Testis (tissue), 2 donors: ENCODE measurements at regions not wholly inside any gene's neighbourhood (a gene's known extent, or its start where the extent isn't known, plus 50 kb on each side); places are given as distances from the start of the nearest gene placed in this dataset.

Source experiments
- DNase-seq: peaks from one replicate; pipeline ENCODE4 v3.0.0-alpha.2; 2019
- H3K27ac ChIP-seq, 2 donors: fragments of 200-600 bp; sonication (generic); one replicate each; pipeline ENCODE4 v1.5.1; 2019
- H3K27me3 ChIP-seq: fragments of 200-600 bp; sonication (generic); one replicate; pipeline ENCODE4 v1.5.1; 2019
- H3K36me3 ChIP-seq: fragments of 200-600 bp; sonication (generic); one replicate; pipeline ENCODE4 v1.5.1; 2017; ENCODE audit warnings: low read depth; ENCODE audit errors: missing control alignments
- H3K4me1 ChIP-seq: fragments of 200-600 bp; sonication (generic); one replicate; pipeline ENCODE4 v1.5.1; 2019
- H3K4me3 ChIP-seq, 2 donors: fragments of 200-600 bp; sonication (generic); one replicate each; pipeline ENCODE4 v1.5.1; 2017 to 2019
- H3K9me3 ChIP-seq: fragments of 200-600 bp; sonication (generic); one replicate; pipeline ENCODE4 v1.5.1; 2017
- POLR2A ChIP-seq: fragments of 450-650 bp; IDR thresholded peaks from one replicate; pipeline ENCODE4 v1.6.1; 2017; ENCODE audit warnings: antibody characterized with exemption, mild to moderate bottlenecking, moderate library complexity
- WGBS, 2 donors: methylation state at CpG; one replicate each; pipeline ENCODE4 v1.1.5; 2018; 5-methylcytosine and 5-hydroxymethylcytosine counted together
- intact Hi-C: fragments of 100-400 bp; cut with DNase I; formaldehyde crosslinking; loops from one replicate; pipeline ENCODE4 v1.15.1; 2023; ENCODE audit warnings: low total_unique reads
- TF ChIP-seq, protein P1 (sequence below), 3 experiments: fragments of 450-650 bp in 2 of 3; fragments of 200-600 bp in 1 of 3; sonication (generic) in 1 of 3; IDR thresholded peaks; one replicate each; pipeline ENCODE4 v1.5.1; 2016 to 2019; ENCODE audit warnings: antibody characterized with exemption in 3 of 3, mild to moderate bottlenecking in 2 of 3, moderate library complexity in 1 of 3

DNA sequence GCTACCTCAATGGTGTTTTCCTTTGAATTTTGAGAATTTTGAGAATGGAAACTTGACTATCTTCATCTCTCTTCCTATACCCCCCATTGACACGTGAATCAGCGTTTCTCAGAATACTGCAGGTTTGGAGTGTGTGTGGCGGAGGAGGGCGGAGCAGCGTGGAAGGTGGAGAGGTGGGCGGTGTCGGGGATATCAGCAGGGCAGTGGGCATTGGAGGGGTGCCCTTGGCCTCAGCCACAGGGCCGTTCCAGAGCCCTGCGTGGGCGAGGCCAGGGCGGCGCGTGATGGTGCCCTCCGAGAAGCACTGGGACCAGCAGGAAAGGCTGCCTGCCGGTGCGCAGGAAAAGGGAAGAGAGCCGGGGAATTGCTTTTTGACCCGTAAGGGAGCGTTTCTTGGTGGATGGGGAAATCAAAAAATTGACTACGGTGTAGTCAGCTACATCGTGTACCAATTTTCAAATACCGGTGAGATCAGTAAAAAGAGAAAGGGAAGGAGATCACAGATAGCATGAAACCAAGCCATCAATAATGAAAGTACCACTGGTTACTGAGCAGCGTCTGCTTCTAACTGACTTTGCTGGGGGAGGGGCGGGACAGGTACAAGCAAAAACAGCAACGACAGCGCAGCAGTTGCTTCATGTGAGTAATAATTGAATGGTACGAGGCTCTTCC lies 82.7 kb upstream of the DUSP22 start:
- Histone ChIP-seq H3K27me3 (no peaks in the 10 kb centered on the region), H3K27ac (no peak overlapping the region)
- 57 to 73% methylated on average over 26 to 27 of the region's 27 CpGs for WGBS, 2 donors

DNA sequence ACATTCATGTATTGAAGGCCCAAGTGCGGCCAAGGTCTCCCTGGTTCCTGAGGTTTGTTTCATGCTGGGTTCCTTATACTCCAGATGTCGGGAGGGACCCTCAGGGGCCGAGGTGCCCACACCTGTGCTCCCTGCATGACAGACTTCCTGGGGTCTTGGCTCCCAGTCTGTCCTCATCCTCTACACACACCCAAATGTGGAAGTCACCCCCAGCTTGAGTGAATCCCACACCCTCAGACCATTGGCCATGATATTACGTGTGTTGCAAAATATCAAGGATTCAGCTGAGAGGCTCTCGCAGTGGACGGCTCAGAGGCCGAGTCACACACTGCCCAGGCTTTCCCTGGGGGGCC lies 82.2 kb upstream of the DUSP22 start:
- H3K27me3 ChIP-seq, result no peaks in the 10 kb centered on the region
- no peak overlapping the region for H3K27ac ChIP-seq
- H3K9me3 ChIP-seq, result no peaks in the 10 kb centered on the region
- intact Hi-C loops, result no loop called here
- TF ChIP-seq, protein P1, sequence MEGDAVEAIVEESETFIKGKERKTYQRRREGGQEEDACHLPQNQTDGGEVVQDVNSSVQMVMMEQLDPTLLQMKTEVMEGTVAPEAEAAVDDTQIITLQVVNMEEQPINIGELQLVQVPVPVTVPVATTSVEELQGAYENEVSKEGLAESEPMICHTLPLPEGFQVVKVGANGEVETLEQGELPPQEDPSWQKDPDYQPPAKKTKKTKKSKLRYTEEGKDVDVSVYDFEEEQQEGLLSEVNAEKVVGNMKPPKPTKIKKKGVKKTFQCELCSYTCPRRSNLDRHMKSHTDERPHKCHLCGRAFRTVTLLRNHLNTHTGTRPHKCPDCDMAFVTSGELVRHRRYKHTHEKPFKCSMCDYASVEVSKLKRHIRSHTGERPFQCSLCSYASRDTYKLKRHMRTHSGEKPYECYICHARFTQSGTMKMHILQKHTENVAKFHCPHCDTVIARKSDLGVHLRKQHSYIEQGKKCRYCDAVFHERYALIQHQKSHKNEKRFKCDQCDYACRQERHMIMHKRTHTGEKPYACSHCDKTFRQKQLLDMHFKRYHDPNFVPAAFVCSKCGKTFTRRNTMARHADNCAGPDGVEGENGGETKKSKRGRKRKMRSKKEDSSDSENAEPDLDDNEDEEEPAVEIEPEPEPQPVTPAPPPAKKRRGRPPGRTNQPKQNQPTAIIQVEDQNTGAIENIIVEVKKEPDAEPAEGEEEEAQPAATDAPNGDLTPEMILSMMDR (IDR thresholded peaks at IDR 0.05), result no peak
- TF ChIP-seq POLR2A, result no peak
- no peaks in the 10 kb centered on the region for H3K4me1 ChIP-seq
- no peak for DNase-seq
- no peaks in the 10 kb centered on the region for H3K36me3 ChIP-seq
- 62 to 90% methylated on average over 4 to 7 of the region's 7 CpGs for WGBS, 2 donors
- peak overlapping the region in 1 of 2 donors; percentile 17 for H3K4me3 ChIP-seq

More for the DNA sequence above, 82.7 kb upstream of the DUSP22 start:
- H3K36me3 ChIP-seq, result no peaks in the 10 kb centered on the region
- no peaks in the 10 kb centered on the region for H3K4me1 ChIP-seq
- TF ChIP-seq, protein P1 (IDR thresholded peaks at IDR 0.05), result no peak
- intact Hi-C loops, result no loop called here
- no peak for DNase-seq
- peak overlapping the region in 1 of 2 donors; percentile 17 for H3K4me3 ChIP-seq
- H3K9me3 ChIP-seq, result no peaks in the 10 kb centered on the region

DNA sequence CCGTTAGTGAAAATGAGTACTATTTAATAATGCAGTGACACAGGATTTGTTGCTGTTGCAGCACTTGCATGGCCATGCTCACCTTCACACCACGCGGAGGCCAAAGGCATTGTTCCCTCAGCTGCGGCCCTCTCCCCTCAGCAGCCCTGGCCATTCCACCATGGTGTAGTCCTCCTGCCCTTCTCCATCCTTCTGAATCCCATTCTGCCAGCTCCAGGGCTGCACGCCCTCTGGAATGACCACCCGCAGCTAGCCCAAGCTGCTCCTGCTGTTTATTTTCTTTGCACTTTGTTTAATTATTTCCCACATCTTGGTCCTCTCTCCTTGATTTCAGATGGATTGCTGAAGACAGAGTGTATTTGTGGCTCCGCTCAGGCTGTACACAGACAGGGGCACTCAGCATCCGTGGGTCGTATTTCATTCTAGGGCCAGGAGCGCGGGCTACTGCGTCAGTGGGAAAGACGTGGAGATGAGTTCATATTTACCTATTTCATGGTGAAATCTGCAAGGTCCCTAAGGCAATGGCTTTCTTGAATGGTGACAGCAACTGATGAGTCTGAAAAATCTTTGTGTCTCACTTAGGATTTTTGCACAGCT lies 81.4 kb upstream of the DUSP22 start:
- no peaks in the 10 kb centered on the region for H3K4me1 ChIP-seq
- H3K9me3 ChIP-seq, result no peaks in the 10 kb centered on the region
- no peak overlapping the region for H3K4me3 ChIP-seq
- no peak overlapping the region for H3K27ac ChIP-seq
- intact Hi-C loops, result no loop called here
- H3K27me3 ChIP-seq, result no peaks in the 10 kb centered on the region
- DNase-seq, result no peak
- TF ChIP-seq, protein P1 (IDR thresholded peaks at IDR 0.05), result no peak
- TF ChIP-seq POLR2A, result no peak
- H3K36me3 ChIP-seq, result no peaks in the 10 kb centered on the region
- WGBS, 2 donors, result 60 to 69% methylated on average over 13 of the region's 13 CpGs

DNA sequence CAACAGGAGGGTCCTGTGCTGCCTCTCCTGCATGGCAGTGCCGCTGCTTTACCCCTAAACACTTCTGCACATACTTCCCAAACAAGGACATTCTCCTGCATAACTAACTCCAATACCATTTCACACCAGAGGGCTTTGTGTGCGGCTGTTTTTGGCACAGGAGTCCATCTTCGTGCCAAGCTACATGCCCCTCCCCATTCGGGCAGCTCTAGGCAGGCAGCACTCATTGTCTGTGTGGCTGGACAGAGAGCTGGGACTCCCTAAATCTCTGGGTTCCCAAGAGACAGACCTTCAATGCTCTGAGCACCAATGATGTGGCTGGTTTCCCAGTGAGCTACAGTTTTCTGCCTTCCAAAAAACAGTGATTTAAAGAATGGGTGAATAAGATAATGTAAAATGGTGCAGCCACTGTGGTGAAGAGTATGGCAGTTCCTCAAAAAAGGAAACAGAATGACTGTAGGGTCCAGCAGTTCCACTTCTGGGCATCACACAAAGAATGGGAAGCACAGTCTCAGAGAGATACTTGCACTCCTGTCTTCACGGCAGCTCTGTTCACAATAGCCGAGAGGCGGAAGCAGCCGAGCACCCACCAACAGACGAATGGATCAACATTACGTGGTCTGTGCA lies 80.3 kb upstream of the DUSP22 start:
- no peak for TF ChIP-seq POLR2A
- TF ChIP-seq, protein P1 (IDR thresholded peaks at IDR 0.05), result no peak
- Histone ChIP-seq H3K27me3 (no peaks in the 10 kb centered on the region), H3K27ac (no peak overlapping the region), H3K9me3 (no peaks in the 10 kb centered on the region), H3K36me3 (no peaks in the 10 kb centered on the region), H3K4me1 (no peaks in the 10 kb centered on the region), H3K4me3 (no peak overlapping the region)
- WGBS, 2 donors, result 83 to 90% methylated on average over 10 of the region's 10 CpGs
- no peak for DNase-seq
- intact Hi-C loops, result no loop called here
